T-helper 2 cell (primary cell): ENCODE measurements at regions not wholly inside any gene's neighbourhood (a gene's known extent, or its start where the extent isn't known, plus 50 kb on each side); places are given as distances from the start of the nearest gene placed in this dataset.
"Not testable (repeated sequence)": the region's sequence is repeated elsewhere in the genome, so short reads cannot be mapped to it uniquely, and the experiment has no call there.

Source experiments
- DNase-seq, 5 experiments: peaks; one replicate each; pipeline versions ENCODE4 v3.0.0 to v3.0.0-alpha.2; 2012 to 2022

DNA sequence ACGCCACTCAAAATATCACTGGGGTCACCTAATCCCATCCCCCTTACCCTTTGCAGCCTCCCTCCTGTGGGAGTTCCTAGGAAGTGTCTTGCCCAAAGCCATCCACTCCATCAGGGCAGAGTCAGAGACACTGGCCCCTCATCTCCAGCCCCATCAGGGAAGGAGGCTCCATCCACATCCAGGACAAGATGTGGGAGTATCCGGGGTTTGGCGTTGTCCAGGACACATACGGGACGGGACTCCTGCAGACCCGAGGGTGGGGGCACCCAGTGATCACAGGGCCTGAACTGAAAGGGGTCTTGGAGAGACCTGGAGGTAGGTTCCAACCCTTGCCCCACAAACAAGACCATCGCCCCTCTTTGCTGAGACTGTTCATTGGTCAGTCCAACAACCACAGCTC, 348.2 kb downstream of the MATN1 start:
- DNase-seq = no peak

DNA sequence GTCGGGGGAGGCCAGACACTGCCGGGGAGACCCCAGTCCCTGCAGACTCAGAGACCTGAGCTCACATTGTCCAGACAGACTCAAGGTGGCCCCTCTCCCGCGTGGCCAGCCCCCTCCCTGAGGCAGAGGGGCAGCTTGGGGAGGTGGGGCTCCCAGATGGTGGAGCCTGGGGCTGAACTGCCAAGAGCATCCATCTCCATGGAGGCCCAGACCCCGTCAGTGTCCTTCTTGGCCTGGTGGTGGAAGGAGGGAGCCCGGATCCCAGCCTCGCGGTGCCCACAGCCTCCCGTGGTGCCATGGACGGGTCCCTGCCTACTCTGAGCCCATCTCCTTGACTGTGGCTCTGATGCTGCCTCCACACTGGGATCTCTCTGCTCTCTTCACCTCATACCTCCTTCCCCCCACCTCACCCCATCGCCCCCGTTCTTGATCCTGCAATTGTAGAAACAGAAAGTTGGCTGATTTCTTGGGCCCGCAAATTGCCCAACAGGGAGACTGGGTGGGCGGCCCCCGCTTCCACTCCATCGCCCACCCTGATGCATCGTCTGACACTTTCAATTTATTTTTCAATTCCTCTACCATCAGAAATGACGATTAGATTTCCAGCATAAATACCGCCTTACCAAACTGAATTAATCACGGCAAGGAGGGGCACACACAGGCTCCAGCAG, 348.9 kb downstream of the MATN1 start:
- no peak for DNase-seq

DNA sequence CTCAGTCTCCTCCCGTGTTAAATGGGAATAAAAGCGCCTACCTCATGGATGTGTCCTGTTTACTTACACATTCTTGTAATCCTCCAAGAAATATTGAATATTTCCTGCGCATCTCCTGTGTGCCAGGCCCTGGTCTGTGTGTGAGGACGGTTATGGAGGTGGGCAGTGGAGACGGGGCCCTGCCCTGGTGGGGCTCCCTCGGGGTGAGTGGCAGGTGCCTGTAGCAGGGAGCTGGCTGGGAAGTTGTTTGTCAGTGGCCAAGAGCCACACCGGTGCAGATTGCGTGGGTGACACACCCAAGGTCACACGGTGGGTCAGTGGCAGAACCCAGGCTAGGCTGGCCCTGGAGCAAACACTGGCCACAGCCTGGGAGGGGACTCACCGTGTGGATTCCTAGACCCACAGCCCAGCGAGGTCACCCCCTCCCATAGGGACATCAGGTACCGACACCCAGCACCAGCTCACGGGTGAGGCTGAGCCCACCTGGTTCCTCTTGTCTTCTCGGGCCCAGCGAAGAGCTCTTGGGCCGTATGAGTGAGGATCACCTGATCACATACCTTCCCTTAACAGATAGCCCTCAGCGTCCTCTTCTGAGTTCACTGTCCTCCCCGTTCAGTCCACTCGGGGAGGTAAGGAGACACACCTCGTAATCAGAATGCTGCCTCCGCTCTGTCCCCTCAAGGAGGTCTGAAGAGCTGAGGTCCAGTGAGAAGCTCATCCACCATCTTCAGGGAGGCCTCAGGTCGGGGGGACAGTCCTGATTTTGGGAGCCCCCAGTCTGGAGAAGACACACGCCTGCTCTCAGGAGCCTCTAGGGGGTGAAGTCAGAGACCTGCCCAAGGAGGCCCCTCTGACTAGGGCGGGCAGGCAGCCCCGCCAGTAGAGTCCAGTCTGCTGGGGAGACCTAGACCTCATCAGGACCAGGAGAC, 349.6 kb downstream of the MATN1 start:
- no peak for DNase-seq

GRCh38 chr1:30372792-30373433, 350.5 kb downstream of the MATN1 start:
- no peak for DNase-seq

DNA sequence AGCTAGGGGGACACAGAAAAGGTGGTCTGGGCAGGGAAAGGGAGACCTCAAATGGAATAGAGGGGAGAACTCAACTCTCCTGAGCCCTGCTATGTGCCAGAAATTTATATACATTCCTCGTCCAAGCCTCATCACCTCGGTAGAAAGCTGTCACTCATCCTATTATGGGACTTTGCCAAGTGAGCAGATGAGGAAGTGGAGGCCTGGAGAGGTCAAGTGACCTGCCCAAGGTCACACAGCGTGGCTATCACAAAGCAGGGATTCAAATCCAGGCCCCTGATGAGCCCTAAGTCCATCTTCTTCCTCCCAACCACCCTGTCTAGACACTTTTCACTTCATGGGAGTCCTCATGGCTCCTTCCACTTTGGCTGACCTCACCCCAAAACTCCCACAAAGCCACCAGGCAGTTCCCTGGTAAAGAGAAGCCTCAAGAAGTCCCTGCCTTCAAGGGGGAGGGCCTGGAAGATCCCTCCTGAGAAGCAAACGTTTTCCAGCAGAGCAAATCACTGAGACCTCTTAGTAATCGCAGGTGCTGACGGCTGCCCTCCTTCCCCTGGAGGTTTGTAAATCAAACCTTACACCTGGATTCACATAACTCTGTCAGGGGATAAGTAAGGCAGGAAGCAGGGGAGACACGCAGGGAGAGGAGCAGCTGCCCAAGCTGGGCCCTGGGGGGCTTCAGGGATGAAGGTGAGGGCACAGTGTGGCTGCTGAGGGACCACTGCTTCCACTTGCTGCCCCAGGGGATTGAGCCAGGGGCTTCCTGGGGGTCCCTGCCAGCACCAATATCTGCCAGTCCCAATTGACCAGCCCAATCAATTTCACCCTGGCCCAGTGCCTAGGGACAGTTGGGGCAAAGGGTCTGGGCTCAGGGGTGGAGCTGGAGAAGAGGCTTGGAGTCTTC, 351.2 kb downstream of the MATN1 start:
- DNase-seq = no peak

- no peak for DNase-seq
Observed at GRCh38 chr1:30371179-30371788, 352.1 kb downstream of the MATN1 start.

DNA sequence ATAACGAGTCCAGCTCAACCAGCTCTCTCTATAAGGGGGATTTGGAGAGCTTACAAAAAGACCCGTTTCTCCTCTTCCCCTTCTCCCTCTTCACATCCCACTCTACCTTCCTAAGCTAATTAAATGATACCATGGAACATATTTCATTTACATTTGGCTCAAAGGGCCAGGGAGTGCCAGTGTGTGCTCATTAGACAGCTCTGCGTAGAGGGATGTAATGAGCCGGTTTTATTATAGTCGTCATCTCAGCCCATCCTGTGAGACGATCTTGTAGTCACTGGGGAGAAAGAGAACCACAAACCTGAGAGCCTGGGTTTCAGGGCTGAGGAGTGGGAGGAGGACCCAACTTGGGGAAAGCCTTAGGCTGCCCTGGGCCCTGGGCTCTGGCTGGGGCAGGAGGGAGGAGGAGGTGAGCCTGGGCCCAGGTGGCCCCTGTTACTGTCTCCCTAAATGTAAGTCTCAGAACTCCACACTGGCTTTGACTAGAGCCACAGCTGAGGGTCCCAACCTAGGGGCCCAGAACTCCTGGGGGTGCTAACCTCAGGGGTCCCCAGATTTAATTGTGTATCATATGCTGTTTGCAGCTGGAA, 354.6 kb downstream of the MATN1 start:
- DNase-seq = no peak

DNA sequence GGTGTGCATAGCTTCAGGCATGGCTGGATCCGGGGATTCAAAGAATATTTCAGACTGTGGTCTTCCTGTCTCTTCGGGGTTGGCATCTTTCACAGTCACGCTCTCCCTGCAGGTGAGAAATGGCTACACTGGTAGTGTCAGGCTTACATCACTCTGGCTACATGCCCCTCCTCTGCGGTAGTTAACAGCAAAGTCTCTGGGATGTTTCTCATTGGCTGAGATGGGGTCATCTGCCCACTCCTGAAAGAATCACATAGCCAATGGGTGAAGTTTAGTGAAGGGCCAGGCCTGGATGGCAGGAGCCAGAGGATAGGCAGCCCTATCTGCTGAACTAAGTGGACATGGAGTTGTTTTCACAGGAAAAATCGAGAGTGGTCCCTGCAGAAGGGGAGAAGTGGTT, 356.5 kb downstream of the MATN1 start:
- DNase-seq = no peak

- DNase-seq = no peak
Observed at GRCh38 chr1:30366199-30366598, 357.2 kb downstream of the MATN1 start.

- no peak for DNase-seq
Observed at GRCh38 chr1:30365596-30365995, 357.8 kb downstream of the MATN1 start.

GRCh38 chr1:30363031-30363430, 360.4 kb downstream of the MATN1 start:
- DNase-seq = no peak

GRCh38 chr1:30362603-30362990, 360.8 kb downstream of the MATN1 start:
- no peak for DNase-seq

GRCh38 chr1:30361890-30362602, 361.3 kb downstream of the MATN1 start:
- DNase-seq = not testable (repeated sequence)

DNA sequence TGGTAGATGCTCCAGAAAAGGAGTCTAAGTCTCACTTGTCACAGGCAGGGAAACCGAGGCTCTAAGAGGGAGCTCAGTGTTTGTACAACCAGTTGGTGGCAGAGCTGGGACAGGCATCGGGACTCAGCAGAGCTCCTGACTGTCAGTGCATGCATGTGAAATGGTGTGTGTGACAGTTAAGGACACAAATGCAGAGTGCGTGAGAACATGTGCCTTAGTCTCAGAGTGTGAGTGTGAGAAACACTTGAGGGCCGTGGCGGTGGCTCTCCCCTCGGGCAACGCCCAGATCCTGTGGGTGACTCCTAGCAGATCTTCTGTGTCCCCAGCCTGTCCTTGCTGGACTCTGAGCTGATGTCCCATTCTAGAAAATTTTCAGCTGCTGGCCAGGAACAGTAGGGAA, 362.6 kb downstream of the MATN1 start:
- DNase-seq = no peak

- DNase-seq = no peak
Observed at GRCh38 chr1:30360281-30360680, 363.1 kb downstream of the MATN1 start.

DNA sequence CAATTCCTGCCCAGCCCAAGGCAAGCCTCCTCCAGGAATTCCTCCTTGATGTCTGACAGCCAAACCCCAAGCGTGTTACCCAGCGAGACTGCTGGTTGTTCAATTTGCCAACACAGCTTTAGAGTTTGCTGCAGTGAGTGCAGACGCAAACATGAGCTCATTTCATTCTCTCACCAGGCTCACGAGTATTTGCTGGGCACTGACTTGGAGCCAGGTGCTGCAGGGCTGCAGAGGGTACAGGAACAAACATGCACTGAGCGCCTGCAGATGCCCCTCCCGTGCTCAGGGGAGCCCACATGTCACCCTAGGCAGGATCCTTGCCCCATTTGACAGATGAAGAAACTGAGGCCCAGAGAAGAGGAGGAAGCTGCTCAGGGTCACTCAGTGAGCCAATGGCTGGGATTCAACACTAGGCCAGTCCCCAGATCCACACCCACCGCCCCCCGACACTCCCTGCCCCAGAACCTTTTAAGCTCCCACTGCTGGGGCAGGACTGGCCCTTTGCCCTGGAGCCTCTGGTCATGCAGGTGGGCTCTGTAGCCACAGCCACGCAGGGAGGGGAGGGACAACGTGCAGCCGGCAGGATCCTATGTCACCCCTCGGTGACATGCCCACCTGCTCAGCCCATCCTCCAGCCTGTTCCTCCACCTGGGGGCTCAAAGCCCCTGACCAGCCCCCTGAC, 363.7 kb downstream of the MATN1 start:
- DNase-seq = no peak

- DNase-seq = no peak
Observed at GRCh38 chr1:30358500-30358899, 364.9 kb downstream of the MATN1 start.

DNA sequence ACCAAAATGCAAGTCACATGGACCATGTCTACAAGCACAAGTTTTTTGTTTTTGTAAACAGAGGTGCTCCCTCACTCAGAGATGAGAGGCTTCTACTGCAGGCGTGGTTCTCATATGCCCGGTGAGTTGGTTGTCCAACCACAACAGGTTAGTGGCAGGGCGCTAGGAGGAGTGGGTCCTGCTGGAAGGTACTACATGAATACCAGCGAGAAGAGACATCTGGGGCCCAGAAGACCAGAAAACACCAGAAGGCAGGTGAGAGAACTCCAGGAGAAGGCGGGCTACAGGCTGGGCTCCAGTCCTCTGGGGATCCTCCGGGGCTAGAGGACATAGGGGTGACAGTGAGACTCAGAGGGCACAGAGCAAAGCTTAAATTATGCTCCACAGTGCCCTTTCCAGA, 366.5 kb downstream of the MATN1 start:
- no peak for DNase-seq

GRCh38 chr1:30354410-30354809, 369.0 kb downstream of the MATN1 start:
- DNase-seq = no peak

- DNase-seq = no peak
Observed at GRCh38 chr1:30353637-30354036, 369.7 kb downstream of the MATN1 start.
